ENCODE measurements at regions not wholly inside any gene's neighbourhood (a gene's known extent, or its start where the extent isn't known, plus 50 kb on each side); places are given as distances from the start of the nearest gene placed in this dataset.

DNA sequence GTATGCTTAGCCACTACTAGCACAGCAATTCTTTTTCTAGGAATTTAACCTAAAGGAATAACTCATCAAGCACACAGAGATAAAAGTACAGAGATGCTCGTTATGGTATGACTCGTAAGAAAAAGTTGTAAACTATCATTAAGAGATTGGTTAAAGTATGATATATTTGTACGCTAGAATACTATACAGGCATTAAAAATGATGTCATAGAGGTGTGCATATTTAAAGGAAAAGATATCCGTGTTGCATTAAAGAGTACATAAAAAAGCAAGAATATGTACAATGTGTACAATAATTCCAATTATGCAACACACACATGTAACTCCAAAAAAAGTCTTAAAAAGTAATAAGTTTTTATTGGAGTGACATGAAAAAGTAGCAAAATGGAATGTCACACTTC, 54.5 kb upstream of the PALM2AKAP2 start:
- no peak for TF ChIP-seq CTCF (conservative IDR thresholded peaks at IDR 0.05 in 1 of 2, IDR thresholded peaks at IDR 0.05 in 1 of 2; ENCODE audit: low read depth in 1 of 2, low read length in 2 of 2)
- TF ChIP-seq EZH2 (IDR thresholded peaks at IDR 0.05; ENCODE audit: low read length, missing control alignments) = no peak
